ENCODE measurements at regions not wholly inside any gene's neighbourhood (a gene's known extent, or its start where the extent isn't known, plus 50 kb on each side); places are given as distances from the start of the nearest gene placed in this dataset.
A peak's percentile ranks its signal among the peaks of the same experiment; 100 is the strongest.

DNA sequence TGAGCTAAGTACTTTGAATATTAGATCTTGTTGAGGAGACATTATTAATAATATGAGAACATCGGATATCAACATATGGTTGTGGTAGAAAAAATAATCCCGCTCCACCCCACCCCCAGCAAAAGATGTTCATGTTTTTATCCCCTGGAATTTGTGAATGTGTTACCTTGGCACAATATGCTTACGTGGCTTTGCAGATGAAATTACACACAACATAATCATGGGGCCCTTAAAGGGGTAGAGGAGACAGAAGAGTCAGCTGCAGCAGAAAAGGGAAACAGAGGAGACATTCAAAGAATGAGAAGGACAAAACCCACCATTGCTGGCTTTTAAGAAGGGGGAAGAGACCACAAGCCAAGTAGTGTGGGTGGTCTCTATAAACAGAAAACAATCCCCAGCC is 104.1 kb downstream of the SEC16B start:
- TF ChIP-seq, protein P1, sequence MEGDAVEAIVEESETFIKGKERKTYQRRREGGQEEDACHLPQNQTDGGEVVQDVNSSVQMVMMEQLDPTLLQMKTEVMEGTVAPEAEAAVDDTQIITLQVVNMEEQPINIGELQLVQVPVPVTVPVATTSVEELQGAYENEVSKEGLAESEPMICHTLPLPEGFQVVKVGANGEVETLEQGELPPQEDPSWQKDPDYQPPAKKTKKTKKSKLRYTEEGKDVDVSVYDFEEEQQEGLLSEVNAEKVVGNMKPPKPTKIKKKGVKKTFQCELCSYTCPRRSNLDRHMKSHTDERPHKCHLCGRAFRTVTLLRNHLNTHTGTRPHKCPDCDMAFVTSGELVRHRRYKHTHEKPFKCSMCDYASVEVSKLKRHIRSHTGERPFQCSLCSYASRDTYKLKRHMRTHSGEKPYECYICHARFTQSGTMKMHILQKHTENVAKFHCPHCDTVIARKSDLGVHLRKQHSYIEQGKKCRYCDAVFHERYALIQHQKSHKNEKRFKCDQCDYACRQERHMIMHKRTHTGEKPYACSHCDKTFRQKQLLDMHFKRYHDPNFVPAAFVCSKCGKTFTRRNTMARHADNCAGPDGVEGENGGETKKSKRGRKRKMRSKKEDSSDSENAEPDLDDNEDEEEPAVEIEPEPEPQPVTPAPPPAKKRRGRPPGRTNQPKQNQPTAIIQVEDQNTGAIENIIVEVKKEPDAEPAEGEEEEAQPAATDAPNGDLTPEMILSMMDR (conservative IDR thresholded peaks at IDR 0.05) = no peak
- peaks cover 6% of the 10 kb centered on the region for H3K9me3 Mint-ChIP-seq
- no peak overlapping the region for H3K27ac Mint-ChIP-seq (ENCODE audit: unreplicated experiment)
- peaks cover 18% of the 10 kb centered on the region for H3K4me1 Mint-ChIP-seq
- H3K4me3 Mint-ChIP-seq = no peak overlapping the region
- no peaks in the 10 kb centered on the region for H3K36me3 Mint-ChIP-seq (ENCODE audit: low read depth)
- H3K27me3 Mint-ChIP-seq (ENCODE audit: low read depth) = no peaks in the 10 kb centered on the region
- DNase-seq (ENCODE audit: low read depth, low spot score) = no peak

DNA sequence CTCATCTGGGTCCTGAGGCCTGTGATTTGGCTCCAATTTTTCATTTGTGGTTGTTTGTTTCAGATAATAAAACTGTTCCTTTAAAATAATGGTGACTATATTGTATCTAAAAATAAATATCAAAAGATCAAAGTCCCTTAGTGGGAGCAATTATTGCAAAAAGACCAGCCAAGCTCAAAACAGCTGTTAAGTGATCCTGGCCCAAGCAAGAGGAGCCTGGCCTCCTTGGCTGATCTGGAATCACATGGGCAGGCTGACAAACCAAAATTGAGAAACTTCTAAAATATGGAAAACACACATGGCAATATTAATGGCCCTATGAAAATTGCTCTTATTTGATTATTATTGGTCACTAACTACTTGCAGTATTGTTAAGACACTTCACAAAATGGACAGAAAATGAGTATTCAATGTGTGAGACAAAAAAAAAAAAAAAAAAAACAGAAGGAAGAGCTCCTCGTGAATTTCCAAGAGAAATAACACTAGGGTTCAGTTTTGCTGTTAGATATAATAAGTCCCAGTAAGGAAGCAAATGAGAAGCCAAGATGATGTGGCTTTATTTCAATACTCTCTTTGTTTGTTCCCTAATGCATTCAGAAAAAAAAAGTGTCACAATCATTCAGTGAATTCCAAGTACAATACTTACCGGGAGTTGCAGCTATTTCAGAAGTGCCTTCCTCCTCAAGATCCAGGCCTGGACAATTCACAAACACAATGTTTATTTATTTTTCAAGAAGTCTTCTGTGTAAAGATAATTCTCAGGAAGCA is 105.1 kb downstream of the SEC16B start:
- TF ChIP-seq, protein P1 (conservative IDR thresholded peaks at IDR 0.05) = no peak
- Mint-ChIP-seq H3K4me1 (peaks cover 18% of the 10 kb centered on the region), H3K27ac (ENCODE audit: unreplicated experiment) (peak overlapping the region; percentile 59), H3K36me3 (ENCODE audit: low read depth) (no peaks in the 10 kb centered on the region), H3K4me3 (no peak overlapping the region), H3K9me3 (peaks cover 6% of the 10 kb centered on the region), H3K27me3 (ENCODE audit: low read depth) (no peaks in the 10 kb centered on the region)
- DNase-seq (ENCODE audit: low read depth, low spot score) = no peak

DNA sequence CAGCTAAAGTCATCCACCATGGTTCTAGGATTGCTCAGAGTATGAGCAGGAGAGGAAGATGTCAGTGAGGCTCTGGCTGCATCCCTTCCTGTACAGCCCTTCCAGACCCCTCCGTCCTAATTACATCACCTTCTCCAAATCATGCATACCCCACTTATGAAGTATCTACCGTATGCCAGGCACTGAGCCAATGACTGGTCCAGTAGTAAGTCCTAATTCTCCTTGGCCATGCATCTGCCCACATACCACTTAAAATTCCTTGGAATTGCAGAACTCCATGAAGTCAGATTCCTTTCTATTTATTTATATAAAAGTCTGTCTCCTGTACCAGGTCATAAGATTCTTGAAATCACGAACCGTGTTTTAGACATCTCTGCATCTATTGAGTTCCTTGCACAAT is 106.1 kb downstream of the SEC16B start:
- Mint-ChIP-seq H3K36me3 (ENCODE audit: low read depth) (no peaks in the 10 kb centered on the region), H3K9me3 (peaks cover 6% of the 10 kb centered on the region), H3K4me1 (peaks cover 19% of the 10 kb centered on the region), H3K4me3 (no peak overlapping the region), H3K27me3 (ENCODE audit: low read depth) (no peaks in the 10 kb centered on the region), H3K27ac (ENCODE audit: unreplicated experiment) (no peak overlapping the region)
- DNase-seq (ENCODE audit: low read depth, low spot score) = no peak
- TF ChIP-seq, protein P1 (conservative IDR thresholded peaks at IDR 0.05) = no peak

DNA sequence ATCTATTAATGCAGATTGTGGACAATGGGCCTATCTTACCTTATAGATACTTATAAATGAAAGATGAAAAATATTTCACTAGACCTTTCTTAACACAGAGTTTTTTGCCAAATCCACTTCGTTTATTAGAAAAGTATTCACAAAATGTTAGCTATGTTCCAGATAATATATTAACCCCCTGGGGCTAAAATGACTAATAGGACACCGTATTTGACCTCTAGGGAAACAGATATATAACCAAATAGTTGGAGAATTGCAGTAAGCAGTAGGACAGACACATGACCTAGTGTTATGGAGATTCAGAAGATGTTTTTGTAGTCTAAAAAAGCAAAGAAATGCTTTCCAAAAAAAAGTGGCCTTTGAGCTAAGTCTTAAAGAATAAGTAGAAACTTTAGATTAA is 106.9 kb downstream of the SEC16B start:
- Mint-ChIP-seq H3K36me3 (ENCODE audit: low read depth) (no peaks in the 10 kb centered on the region), H3K4me1 (peaks cover 28% of the 10 kb centered on the region), H3K9me3 (peaks cover 6% of the 10 kb centered on the region), H3K27ac (ENCODE audit: unreplicated experiment) (no peak overlapping the region), H3K4me3 (no peak overlapping the region), H3K27me3 (ENCODE audit: low read depth) (no peaks in the 10 kb centered on the region)
- DNase-seq (ENCODE audit: low read depth, low spot score) = no peak
- TF ChIP-seq, protein P1 (conservative IDR thresholded peaks at IDR 0.05) = no peak

DNA sequence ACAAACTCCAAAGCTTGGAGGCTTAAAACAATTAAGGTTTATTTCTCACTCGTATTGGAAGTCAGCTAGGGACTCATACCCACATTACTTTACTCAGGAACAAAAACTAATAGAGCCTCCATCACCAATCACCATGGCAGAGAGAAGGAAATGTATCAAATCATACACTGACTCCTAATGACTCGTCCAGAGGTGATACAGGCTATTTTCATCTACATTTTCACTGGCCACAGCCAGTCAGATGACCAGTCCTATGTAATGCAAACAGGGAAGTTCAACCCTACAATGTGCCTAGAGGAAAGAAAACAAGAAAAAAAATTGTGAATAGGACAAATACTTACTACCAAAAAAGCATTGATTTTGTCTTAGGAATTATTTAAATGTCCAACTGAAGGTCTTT is 110.3 kb downstream of the SEC16B start:
- H3K9me3 Mint-ChIP-seq = no peaks in the 10 kb centered on the region
- H3K27ac Mint-ChIP-seq (ENCODE audit: unreplicated experiment) = no peak overlapping the region
- H3K4me1 Mint-ChIP-seq = peaks cover 16% of the 10 kb centered on the region
- no peaks in the 10 kb centered on the region for H3K27me3 Mint-ChIP-seq (ENCODE audit: low read depth)
- DNase-seq (ENCODE audit: low read depth, low spot score) = no peak
- TF ChIP-seq, protein P1 (conservative IDR thresholded peaks at IDR 0.05) = no peak
- H3K36me3 Mint-ChIP-seq (ENCODE audit: low read depth) = no peaks in the 10 kb centered on the region
- no peak overlapping the region for H3K4me3 Mint-ChIP-seq
